AG08396 (cell line): ENCODE measurements at regions not wholly inside any gene's neighbourhood (a gene's known extent, or its start where the extent isn't known, plus 50 kb on each side); places are given as distances from the start of the nearest gene placed in this dataset.
"Not testable (repeated sequence)": the region's sequence is repeated elsewhere in the genome, so short reads cannot be mapped to it uniquely, and the experiment has no call there.

Experiments used
- DNase-seq: peaks from one replicate; pipeline ENCODE4 v3.0.0; 2012; ENCODE audit warnings: low spot score, mixed read lengths

GRCh38 chr1:73218995-73219546 is 936.7 kb upstream of the NEGR1 start:
- DNase-seq: no peak

- DNase-seq: no peak
These were observed 923.1 kb upstream of the NEGR1 start for GRCh38 chr1:73205294-73205973.

GRCh38 chr1:73197972-73198371 is 915.6 kb upstream of the NEGR1 start:
- DNase-seq: no peak

- DNase-seq: no peak
These were observed 912.6 kb upstream of the NEGR1 start for GRCh38 chr1:73194965-73195364.

GRCh38 chr1:73183581-73183980 is 901.2 kb upstream of the NEGR1 start:
- not testable (repeated sequence) for DNase-seq

- DNase-seq: no peak
These were observed 898.8 kb upstream of the NEGR1 start for GRCh38 chr1:73181190-73181540.

GRCh38 chr1:73180397-73181189 is 898.3 kb upstream of the NEGR1 start:
- no peak for DNase-seq

- DNase-seq: no peak
These were observed 894.6 kb upstream of the NEGR1 start for GRCh38 chr1:73176902-73177301.

GRCh38 chr1:73167009-73167657 is 884.8 kb upstream of the NEGR1 start:
- no peak for DNase-seq

GRCh38 chr1:73162564-73162963 is 880.2 kb upstream of the NEGR1 start:
- no peak for DNase-seq

GRCh38 chr1:73161418-73161817 is 879.1 kb upstream of the NEGR1 start:
- no peak for DNase-seq

GRCh38 chr1:73160759-73161158 is 878.4 kb upstream of the NEGR1 start:
- no peak for DNase-seq

GRCh38 chr1:73144311-73144710 is 862.0 kb upstream of the NEGR1 start:
- no peak for DNase-seq

GRCh38 chr1:73136975-73137374 is 854.6 kb upstream of the NEGR1 start:
- no peak for DNase-seq

- DNase-seq: no peak
These were observed 824.6 kb upstream of the NEGR1 start for GRCh38 chr1:73106931-73107330.

GRCh38 chr1:73105755-73106154 is 823.4 kb upstream of the NEGR1 start:
- no peak for DNase-seq

GRCh38 chr1:73104749-73105148 is 822.4 kb upstream of the NEGR1 start:
- DNase-seq: no peak

- no peak for DNase-seq
These were observed 817.9 kb upstream of the NEGR1 start for GRCh38 chr1:73100216-73100615.

- no peak for DNase-seq
These were observed 815.6 kb upstream of the NEGR1 start for GRCh38 chr1:73097917-73098316.

GRCh38 chr1:73096841-73097240 is 814.5 kb upstream of the NEGR1 start:
- no peak for DNase-seq

GRCh38 chr1:73092383-73092782 is 810.0 kb upstream of the NEGR1 start:
- no peak for DNase-seq

- no peak for DNase-seq
These were observed 784.5 kb upstream of the NEGR1 start for GRCh38 chr1:73066866-73067265.
